Fibroblast of upper back skin (primary cell): ENCODE measurements at regions not wholly inside any gene's neighbourhood (a gene's known extent, or its start where the extent isn't known, plus 50 kb on each side); places are given as distances from the start of the nearest gene placed in this dataset.

ENCODE experiments used
- DNase-seq: peaks from one replicate; pipeline ENCODE4 v3.0.0-alpha.2; 2013

DNA sequence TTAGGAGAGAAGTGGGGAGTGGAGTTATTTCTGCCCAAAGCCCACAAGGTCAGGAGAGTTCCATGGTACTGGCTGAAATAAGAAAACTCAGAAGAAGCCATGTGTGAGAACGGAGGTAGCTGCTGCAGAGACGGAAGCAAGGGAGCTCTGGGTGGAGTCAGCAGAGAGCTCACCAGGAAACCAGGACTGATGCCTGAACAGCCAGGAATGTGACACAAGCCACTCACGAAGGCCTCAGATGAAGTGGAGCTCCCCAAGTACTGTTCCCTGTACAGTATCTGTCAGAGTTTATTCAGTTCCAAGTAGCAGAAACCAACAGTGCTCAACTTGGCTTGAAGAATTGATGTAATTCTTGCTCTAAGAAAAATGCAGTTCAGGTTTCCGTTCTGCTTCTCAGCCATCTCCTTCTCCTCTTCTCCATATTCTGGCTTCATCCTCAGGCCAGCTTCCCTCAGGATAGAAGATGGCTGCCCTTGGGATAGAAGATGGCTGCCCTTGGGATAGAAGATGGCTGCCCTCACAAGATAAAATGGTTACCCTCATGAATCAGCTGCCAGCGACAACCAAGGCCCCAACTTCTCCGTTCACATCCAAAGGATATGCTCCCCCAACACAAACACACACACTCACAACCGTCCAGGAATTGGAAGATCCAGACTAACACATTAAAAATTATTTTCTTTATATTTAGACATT lies 117.4 kb upstream of the SH3BP4 start:
- DNase-seq, result no peak

GRCh38 chr2:234830853-234831252 lies 121.0 kb upstream of the SH3BP4 start:
- DNase-seq, result no peak

GRCh38 chr2:234829074-234829455 lies 122.8 kb upstream of the SH3BP4 start:
- no peak for DNase-seq

DNA sequence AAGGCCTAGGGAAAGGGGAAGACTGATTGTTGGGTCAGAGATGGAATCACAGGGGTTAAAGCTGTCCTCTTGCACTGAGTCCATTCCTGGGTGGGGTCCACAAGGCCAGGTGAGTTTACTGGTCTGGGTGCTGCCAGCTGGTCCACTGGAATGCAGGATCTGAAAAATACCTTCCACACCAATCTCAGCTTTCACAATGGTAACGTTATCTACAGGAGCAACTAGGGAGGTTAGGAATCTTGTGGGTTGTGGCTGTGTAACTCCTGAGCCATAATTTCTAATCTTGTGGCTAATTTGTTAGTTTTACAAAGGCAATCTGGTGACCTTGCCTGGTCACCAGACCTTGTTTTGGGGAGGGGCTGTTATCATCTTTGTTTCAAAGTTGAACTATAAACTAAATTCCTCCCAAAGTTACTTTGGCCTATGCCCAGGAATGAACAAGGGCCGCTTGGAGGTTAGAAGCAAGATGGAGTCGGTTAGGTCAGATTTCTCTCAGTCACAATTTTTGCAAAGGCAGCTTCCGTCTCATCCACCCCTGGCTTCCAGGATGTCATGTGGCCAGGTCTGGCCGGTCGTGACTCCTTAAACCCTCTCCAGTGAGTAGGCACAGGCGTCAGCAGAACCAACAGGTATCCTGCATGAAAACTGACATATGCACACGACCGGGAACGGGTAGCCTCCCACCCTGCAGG lies 123.3 kb upstream of the SH3BP4 start:
- no peak for DNase-seq

GRCh38 chr2:234827096-234827860 lies 124.5 kb upstream of the SH3BP4 start:
- no peak for DNase-seq

DNA sequence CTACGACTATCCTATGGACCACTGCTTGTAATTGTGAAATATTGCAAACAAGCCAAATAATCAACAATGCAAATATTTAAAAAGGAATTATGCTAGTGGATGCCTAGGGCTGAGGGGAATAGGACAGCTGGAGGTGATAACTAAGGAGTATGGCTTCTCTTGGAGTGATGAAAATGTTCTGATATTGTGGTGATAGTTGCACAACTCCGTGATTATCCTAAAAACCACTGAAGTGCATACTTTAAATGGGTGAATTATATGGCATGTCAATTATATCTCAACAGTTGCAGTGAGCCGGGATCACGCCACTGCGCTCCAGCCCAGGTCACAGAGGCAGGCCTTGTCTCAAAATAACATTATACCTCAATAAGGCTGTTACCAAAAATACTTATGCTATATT lies 125.1 kb upstream of the SH3BP4 start:
- peak; percentile 55 for DNase-seq

GRCh38 chr2:234825616-234826015 lies 126.2 kb upstream of the SH3BP4 start:
- no peak for DNase-seq

DNA sequence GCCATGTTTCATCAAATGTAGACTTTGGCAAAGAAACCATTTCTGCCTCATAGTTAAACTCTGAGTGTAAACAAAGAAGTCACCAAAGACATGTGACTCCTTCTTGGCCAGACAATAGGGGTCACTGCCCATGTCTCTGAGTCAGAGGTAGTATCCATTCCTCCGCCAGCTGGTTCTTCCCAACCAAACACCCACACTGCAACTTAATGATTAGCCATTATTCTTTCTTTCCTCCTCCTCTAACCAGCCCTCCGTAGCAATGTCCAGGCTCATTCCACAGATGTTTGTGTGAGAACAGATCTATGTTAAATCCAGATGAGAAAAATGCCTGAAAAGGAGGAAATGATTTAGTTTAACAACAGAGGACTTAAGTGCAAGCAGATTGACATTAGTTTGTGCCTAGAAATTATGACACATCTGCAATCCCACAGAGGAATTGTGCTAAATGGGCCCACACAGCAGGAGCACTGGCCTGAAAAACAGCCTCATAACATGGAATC lies 127.9 kb upstream of the SH3BP4 start:
- peak; percentile 99 for DNase-seq

- no peak for DNase-seq
Measured at GRCh38 chr2:234823196-234823876, 128.5 kb upstream of the SH3BP4 start.

DNA sequence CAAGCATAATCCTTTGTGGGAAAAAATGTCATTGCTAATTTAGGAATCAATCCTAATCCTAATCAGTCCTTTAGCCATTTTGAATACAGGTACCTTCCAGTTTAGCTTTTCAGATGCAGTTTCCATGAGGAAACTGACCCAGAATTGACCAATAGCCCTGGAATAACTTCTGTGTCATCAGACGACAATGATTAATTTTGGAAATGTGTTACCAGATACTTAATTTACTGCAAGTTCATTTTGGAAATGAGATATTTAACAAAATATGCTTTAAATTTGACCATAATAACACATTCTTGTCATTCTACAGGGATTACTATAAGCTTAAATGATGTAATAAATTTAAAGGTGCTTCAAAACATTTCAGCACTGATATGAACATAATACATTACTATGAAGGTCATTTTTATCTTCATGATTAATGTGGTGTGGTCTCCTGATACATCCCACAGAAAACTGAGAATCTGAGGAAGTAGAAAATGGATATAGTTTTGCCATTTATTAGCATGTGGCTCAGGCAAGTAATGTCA lies 129.8 kb upstream of the SH3BP4 start:
- peak; percentile 77 for DNase-seq

GRCh38 chr2:234818937-234819336 lies 132.9 kb upstream of the SH3BP4 start:
- DNase-seq, result no peak

- DNase-seq, result no peak
Measured at GRCh38 chr2:234816491-234816890, 135.3 kb upstream of the SH3BP4 start.

DNA sequence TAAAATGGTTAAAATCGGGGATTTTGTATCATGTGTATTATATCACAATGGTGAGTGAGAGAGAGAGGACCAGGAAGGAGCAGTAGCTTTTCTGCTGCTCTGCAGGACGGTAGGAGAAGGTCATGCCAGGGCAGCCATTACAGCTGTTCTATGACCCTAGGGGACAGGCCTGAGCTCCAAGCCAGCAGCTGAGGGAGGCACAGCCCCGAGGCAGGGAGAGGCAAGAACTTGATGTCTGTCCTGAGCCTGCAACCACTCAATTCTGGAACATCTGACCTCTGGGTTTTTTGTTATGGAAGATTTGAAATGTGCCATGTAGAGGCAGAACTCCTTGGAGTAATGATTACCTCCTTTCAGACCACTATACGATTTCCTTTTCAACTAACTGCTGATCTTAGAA lies 135.8 kb upstream of the SH3BP4 start:
- no peak for DNase-seq

DNA sequence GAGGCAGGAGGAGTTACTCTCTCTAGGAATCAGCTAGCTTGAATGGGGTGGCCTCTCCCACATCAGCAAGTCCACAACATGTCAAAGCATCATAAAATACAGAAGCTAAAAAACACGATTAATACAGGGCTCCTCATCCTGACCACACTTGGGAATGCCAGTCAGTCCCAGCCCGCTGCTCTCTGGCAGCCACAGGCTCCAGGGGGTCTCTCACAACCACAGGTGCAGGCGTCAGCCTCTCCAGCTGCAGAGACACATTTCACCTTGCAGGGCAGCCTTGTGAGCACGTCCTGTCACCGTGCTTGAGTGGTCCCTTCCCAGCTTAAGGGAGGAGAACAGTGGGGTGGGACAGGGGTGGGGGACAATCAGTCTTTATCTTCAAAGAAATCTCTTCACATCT lies 137.4 kb upstream of the SH3BP4 start:
- DNase-seq, result no peak

DNA sequence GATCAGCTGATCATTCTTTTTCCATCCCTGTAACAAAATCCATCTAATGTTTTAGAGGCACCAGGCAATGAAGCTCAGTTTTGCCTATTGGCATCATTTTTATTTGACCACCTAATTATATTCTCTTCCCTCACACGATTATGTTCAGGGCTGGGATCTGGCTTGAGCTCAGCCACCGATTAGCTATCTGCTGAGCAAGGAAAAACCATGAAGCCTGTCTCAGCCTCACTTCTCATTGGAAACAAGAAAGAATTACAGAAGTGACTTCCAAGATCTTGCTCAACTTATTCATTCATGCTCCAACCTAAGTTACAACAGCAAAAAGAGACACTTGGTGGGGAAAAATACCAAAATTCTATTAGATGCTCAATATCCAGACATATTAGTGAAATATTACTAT lies 139.0 kb upstream of the SH3BP4 start:
- DNase-seq, result no peak

DNA sequence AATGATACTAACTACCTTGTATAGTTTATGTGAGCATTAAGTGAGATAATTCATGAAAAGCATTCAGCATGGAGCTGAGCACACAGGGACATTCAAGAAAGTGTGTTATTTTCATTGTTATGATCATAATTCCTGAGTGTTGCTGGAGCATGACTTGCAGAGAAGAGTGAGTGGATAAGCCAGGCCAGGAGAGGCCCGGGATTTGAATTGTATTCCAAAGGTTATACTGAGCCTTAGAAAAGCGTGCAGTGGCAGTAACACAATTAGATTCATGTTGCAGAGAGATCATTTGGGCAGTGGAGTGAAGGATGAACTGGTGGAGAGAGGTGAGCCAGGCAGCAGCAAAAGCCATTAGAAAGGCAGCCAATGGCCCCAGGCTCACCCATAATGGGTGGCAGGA lies 142.9 kb upstream of the SH3BP4 start:
- no peak for DNase-seq

DNA sequence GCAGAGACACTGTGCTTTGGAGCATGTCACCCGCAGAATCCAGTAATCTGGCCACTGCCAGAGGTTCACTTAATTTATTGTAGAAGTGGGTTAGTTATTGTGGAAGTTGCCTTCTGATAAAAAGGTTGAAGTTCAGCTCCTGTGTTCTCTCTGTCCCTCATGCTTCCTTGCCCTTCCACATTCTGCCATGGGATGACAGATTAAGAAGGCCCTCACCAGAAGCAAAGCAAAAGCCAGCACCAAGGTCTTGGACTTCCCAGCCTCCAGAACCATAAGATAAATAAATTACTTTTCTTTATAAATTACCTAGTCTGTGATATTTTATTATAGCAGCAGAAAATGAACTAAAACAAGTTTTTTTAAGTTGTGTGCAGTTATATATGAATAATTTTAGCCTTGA lies 145.0 kb upstream of the SH3BP4 start:
- no peak for DNase-seq

GRCh38 chr2:234805836-234806235 lies 146.0 kb upstream of the SH3BP4 start:
- DNase-seq, result peak; percentile 69

GRCh38 chr2:234804704-234805103 lies 147.1 kb upstream of the SH3BP4 start:
- no peak for DNase-seq

DNA sequence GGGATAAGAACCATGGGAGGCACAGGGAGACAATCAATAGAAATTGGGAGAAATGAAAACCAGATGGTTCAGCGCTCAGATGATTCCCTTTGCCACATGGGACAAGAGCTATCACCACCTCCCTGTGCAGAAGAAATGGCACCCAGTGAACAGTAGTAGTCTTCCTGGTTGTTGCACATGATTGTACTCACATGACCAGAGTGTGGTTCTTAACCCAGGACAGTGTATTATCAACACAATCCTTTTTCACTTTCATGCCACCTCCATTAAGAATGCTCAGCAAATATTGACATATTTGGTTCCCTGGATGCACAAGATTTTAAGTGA lies 149.0 kb upstream of the SH3BP4 start:
- DNase-seq, result no peak

DNA sequence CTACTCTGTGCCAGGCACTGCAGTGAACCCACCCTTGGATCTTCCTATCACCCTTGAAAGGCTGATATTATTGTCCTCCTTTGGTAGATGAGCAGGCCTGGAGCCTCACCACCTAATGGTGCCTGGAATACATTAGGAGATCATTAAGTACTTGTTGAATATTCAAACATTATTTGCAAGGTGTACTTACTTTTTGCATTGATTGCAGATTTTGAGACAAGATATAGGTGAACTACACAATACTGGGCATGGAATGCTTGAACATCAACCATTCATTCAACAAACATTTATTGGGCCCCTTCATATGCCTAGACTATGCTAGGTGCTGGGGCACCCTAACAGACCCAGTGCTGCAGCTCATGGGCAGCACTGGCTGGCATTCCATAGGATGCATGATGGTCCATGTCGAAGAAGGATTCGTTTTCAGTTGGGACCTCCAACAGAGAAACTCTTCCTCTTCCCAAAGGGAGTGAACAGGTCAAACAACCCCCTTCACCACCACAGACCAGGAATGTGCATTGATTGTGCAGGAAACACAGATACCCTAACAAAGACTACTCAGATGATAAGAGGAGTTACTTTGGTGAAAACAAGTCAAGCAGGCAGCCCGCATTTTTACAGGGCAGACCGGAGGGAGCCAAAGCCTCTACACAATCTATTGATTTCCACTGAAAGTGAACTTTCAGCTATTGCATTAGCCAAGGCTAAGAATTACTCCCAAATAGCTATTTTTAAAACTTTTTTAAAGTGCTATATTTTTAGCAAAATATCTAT lies 149.6 kb upstream of the SH3BP4 start:
- DNase-seq, result no peak

- DNase-seq, result peak; percentile 55
Measured at GRCh38 chr2:234797566-234798250, 154.1 kb upstream of the SH3BP4 start.
